HEK293 (cell line): ENCODE measurements at regions not wholly inside any gene's neighbourhood (a gene's known extent, or its start where the extent isn't known, plus 50 kb on each side); places are given as distances from the start of the nearest gene placed in this dataset.
"Not testable (repeated sequence)": the region's sequence is repeated elsewhere in the genome, so short reads cannot be mapped to it uniquely, and the experiment has no call there.

Experiments
- MEIS1 ChIP-seq: sonication (generic); formaldehyde crosslinking; IDR thresholded peaks from 2 replicates; pipeline ENCODE4 v1.8.1; 2022; ENCODE audit warnings: missing genetic modification reagents, mild to moderate bottlenecking, borderline replicate concordance
- SETDB1 ChIP-seq: IDR thresholded peaks from one replicate; pipeline ENCODE4 v1.6.1; 2017; ENCODE audit warnings: mild to moderate bottlenecking, low read length, moderate library complexity, mixed read lengths; ENCODE audit not compliant: insufficient read length
- TCF7L2 ChIP-seq: IDR thresholded peaks from 2 replicates; pipeline ENCODE4 v1.6.1; 2011; ENCODE audit warnings: low read depth, mild to moderate bottlenecking, inconsistent platforms, low read length, moderate library complexity, borderline replicate concordance
- ZBTB26 ChIP-seq: fragments of 450-650 bp; formaldehyde crosslinking; optimal IDR thresholded peaks from 2 replicates; pipeline ENCODE3; 2016; ENCODE audit warnings: missing biosample characterization, mild to moderate bottlenecking, missing genetic modification characterization
- ZFP3 ChIP-seq: fragments of 450-650 bp; formaldehyde crosslinking; IDR thresholded peaks from 2 replicates; pipeline ENCODE4 v1.5.1; 2016; ENCODE audit warnings: low read depth, missing biosample characterization, missing genetic modification characterization
- ZNF423 ChIP-seq: fragments of 450-650 bp; formaldehyde crosslinking; IDR thresholded peaks from 2 replicates; pipeline ENCODE4 v1.5.1; 2016; ENCODE audit warnings: missing biosample characterization, missing genetic modification characterization
- ZNF768 ChIP-seq: fragments of 450-650 bp; formaldehyde crosslinking; IDR thresholded peaks from 2 replicates; pipeline ENCODE4 v1.5.1; 2018; ENCODE audit warnings: missing biosample characterization, mild to moderate bottlenecking, missing genetic modification characterization
- ZNF776 ChIP-seq: fragments of 450-650 bp; formaldehyde crosslinking; IDR thresholded peaks from 2 replicates; pipeline ENCODE4 v1.5.0; 2017; ENCODE audit warnings: missing biosample characterization, missing genetic modification characterization, borderline replicate concordance
- TF ChIP-seq, protein P1 (sequence below): fragments of 450-650 bp; formaldehyde crosslinking; IDR thresholded peaks from 2 replicates; pipeline ENCODE4 v1.5.1; 2016; ENCODE audit warnings: missing biosample characterization, missing genetic modification characterization

DNA sequence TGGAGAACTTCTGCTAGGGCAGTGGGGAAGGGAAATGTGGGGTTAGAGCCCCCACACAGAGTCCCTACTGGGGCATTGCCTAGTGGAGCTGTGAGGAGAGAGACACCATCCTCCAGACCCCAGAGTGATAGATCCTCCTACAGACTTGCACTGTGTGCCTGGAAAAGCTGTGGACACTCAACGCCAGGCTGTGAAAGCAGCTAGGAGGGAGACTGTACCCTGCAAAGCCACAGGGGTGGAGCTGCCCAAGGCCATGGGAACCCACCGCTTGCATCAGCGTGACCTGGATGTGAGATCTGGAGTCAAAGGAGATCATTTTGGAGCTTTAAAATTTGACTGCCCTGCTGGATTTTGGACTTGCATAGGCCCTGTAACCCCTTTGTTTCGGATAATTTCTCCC is 69.4 kb upstream of the GRIN3A start:
- not testable (repeated sequence) for TF ChIP-seq ZBTB26; ZNF768 (tag by site-specific recombination); MEIS1; ZNF423 (tag by site-specific recombination); ZFP3 (tag by site-specific recombination); SETDB1; TCF7L2; ZNF776 (tag by site-specific recombination)
- TF ChIP-seq, protein P1, sequence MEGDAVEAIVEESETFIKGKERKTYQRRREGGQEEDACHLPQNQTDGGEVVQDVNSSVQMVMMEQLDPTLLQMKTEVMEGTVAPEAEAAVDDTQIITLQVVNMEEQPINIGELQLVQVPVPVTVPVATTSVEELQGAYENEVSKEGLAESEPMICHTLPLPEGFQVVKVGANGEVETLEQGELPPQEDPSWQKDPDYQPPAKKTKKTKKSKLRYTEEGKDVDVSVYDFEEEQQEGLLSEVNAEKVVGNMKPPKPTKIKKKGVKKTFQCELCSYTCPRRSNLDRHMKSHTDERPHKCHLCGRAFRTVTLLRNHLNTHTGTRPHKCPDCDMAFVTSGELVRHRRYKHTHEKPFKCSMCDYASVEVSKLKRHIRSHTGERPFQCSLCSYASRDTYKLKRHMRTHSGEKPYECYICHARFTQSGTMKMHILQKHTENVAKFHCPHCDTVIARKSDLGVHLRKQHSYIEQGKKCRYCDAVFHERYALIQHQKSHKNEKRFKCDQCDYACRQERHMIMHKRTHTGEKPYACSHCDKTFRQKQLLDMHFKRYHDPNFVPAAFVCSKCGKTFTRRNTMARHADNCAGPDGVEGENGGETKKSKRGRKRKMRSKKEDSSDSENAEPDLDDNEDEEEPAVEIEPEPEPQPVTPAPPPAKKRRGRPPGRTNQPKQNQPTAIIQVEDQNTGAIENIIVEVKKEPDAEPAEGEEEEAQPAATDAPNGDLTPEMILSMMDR (tag by site-specific recombination): not testable (repeated sequence)
